ENCODE measurements at regions not wholly inside any gene's neighbourhood (a gene's known extent, or its start where the extent isn't known, plus 50 kb on each side); places are given as distances from the start of the nearest gene placed in this dataset.

DNA sequence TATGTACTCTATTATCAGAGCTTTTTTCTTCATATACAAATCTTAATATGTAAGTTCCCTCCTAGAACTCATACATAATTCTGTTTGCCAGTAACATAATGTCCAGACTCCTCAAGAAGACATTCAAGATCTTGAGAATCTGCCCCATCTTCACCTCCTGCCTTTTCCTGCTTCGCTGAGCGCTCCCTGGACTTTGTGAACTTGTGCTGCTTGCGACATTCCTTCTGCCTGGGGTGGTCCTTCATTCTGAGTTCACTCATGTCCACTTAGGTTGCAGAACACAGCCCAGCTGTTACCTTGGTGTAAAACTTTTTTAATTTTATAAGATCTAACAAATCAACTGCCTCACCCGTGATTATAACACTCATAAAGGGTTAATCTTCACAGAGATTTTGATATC is 478.5 kb upstream of the EPHA3 start:
- TF ChIP-seq, protein P1, sequence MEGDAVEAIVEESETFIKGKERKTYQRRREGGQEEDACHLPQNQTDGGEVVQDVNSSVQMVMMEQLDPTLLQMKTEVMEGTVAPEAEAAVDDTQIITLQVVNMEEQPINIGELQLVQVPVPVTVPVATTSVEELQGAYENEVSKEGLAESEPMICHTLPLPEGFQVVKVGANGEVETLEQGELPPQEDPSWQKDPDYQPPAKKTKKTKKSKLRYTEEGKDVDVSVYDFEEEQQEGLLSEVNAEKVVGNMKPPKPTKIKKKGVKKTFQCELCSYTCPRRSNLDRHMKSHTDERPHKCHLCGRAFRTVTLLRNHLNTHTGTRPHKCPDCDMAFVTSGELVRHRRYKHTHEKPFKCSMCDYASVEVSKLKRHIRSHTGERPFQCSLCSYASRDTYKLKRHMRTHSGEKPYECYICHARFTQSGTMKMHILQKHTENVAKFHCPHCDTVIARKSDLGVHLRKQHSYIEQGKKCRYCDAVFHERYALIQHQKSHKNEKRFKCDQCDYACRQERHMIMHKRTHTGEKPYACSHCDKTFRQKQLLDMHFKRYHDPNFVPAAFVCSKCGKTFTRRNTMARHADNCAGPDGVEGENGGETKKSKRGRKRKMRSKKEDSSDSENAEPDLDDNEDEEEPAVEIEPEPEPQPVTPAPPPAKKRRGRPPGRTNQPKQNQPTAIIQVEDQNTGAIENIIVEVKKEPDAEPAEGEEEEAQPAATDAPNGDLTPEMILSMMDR (conservative IDR thresholded peaks at IDR 0.05 in 1 of 2, IDR thresholded peaks at IDR 0.05 in 1 of 2; ENCODE audit: low read depth in 1 of 2, low read length in 2 of 2): no peak
- no peak for TF ChIP-seq EZH2 (IDR thresholded peaks at IDR 0.05; ENCODE audit: low read length, missing control alignments)
